IMR-90 (cell line): ENCODE measurements at regions not wholly inside any gene's neighbourhood (a gene's known extent, or its start where the extent isn't known, plus 50 kb on each side); places are given as distances from the start of the nearest gene placed in this dataset.

Experiments
- ATAC-seq: fragments of 200-7000 bp; cut with Tn5 transposase; 2 replicates; pipeline ENCODE4 v1.9.1; 2020; ENCODE audit warnings: low read depth, mild to moderate bottlenecking, moderate library complexity
- BruUV-seq: library from RNA; stranded (reverse); fragments of 400-500 nt; replicated peaks from 2 replicates; lab custom pipeline; 2021; lab: Mats Ljungman, UMichigan
- CTCF ChIA-PET: fragments of 300-600 bp; formaldehyde crosslinking; extraction: SDS; loops from one replicate; lab custom pipeline; 2021; ENCODE audit warnings: antibody characterized with exemption; lab: Yijun Ruan, JAX
- POLR2A ChIA-PET: fragments of 300-600 bp; sonication (Branson Sonifier 250); formaldehyde crosslinking; loops from one replicate; lab custom pipeline; 2022; ENCODE audit warnings: antibody characterized with exemption; ENCODE audit not compliant: unreplicated experiment; lab: Charles Lee
- DNase-seq: peaks from one replicate; pipeline ENCODE4 v3.0.0; 2013
- H2AFZ ChIP-seq: replicated peaks from 2 replicates; pipeline ENCODE3; 2013; ENCODE audit warnings: low read length, mild to moderate bottlenecking; ENCODE audit not compliant: poor library complexity
- H2AK5ac ChIP-seq: 2 replicates; pipeline ENCODE4 v1.6.1; 2013; ENCODE audit warnings: low read depth, low read length, inconsistent platforms
- H2AK9ac ChIP-seq: replicated peaks from 2 replicates; pipeline ENCODE3; 2013; ENCODE audit warnings: mild to moderate bottlenecking, low read depth, low read length, moderate library complexity; ENCODE audit not compliant: poor library complexity
- H2BK120ac ChIP-seq: 2 replicates; pipeline ENCODE4 v1.6.1; 2013; ENCODE audit warnings: low read depth, low read length, inconsistent platforms
- H2BK15ac ChIP-seq: 3 replicates; pipeline ENCODE4 v1.6.1; 2013; ENCODE audit warnings: low read depth, low read length, inconsistent platforms
- H2BK20ac ChIP-seq: 2 replicates; pipeline ENCODE4 v1.6.1; 2013; ENCODE audit warnings: low read depth, mild to moderate bottlenecking, inconsistent platforms, low read length, moderate library complexity
- H2BK5ac ChIP-seq: 2 replicates; pipeline ENCODE4 v1.6.1; 2013; ENCODE audit warnings: mild to moderate bottlenecking, low read depth, low read length, inconsistent platforms; ENCODE audit not compliant: poor library complexity, severe bottlenecking
- H3K14ac ChIP-seq: replicated peaks from 2 replicates; pipeline ENCODE4 v1.6.1; 2013; ENCODE audit warnings: low read depth, low read length, inconsistent platforms
- H3K18ac ChIP-seq: 2 replicates; pipeline ENCODE4 v1.6.1; 2013; ENCODE audit warnings: low read depth, low read length, control low read depth
- H3K23ac ChIP-seq: 2 replicates; pipeline ENCODE4 v1.6.1; 2013; ENCODE audit warnings: low read depth, low read length, inconsistent platforms
- H3K27ac ChIP-seq: 2 replicates; pipeline ENCODE4 v1.5.1; 2013; ENCODE audit warnings: mild to moderate bottlenecking, control low read depth, low read length; ENCODE audit not compliant: insufficient read depth
- H3K27me3 ChIP-seq: 2 replicates; pipeline ENCODE4 v1.6.1; 2013; ENCODE audit warnings: low read length; ENCODE audit not compliant: control insufficient read depth, insufficient read depth
- H3K36me3 ChIP-seq: 2 replicates; pipeline ENCODE4 v1.6.1; 2013; ENCODE audit warnings: low read length, mixed read lengths; ENCODE audit not compliant: control insufficient read depth, insufficient read depth
- H3K4ac ChIP-seq: 2 replicates; pipeline ENCODE4 v1.6.1; 2013; ENCODE audit warnings: low read depth, low read length, inconsistent platforms
- H3K4me1 ChIP-seq: 2 replicates; pipeline ENCODE4 v1.6.1; 2013; ENCODE audit warnings: low read length, mixed read lengths; ENCODE audit not compliant: control insufficient read depth, insufficient read depth
- H3K4me2 ChIP-seq: 2 replicates; pipeline ENCODE4 v1.6.1; 2013; ENCODE audit warnings: low read depth, mild to moderate bottlenecking, control low read depth, low read length, moderate library complexity
- H3K4me3 ChIP-seq: 2 replicates; pipeline ENCODE4 v1.5.1; 2013; ENCODE audit warnings: low read depth, mild to moderate bottlenecking, control low read depth, low read length, moderate library complexity; ENCODE audit not compliant: insufficient read depth
- H3K56ac ChIP-seq: 2 replicates; pipeline ENCODE4 v1.6.1; 2013; ENCODE audit warnings: low read length, inconsistent platforms; ENCODE audit not compliant: insufficient read depth; ENCODE audit errors: extremely low read depth
- H3K79me1 ChIP-seq, 2 experiments: 2 replicates each; pipeline ENCODE4 v1.6.1; 2013; ENCODE audit warnings: low read length in 2 of 2, inconsistent platforms in 1 of 2, low read depth in 1 of 2
- H3K9ac ChIP-seq: 2 replicates; pipeline ENCODE4 v1.6.1; 2013; ENCODE audit warnings: low read depth, low read length, control low read depth
- H3K9me1 ChIP-seq: 2 replicates; pipeline ENCODE4 v1.6.1; 2013; ENCODE audit warnings: low read length, inconsistent platforms; ENCODE audit not compliant: insufficient read depth
- H3K9me3 ChIP-seq: 2 replicates; pipeline ENCODE4 v1.6.1; 2013; ENCODE audit warnings: low read length; ENCODE audit not compliant: control insufficient read depth, insufficient read depth
- H4K20me1 ChIP-seq: 2 replicates; pipeline ENCODE4 v1.6.1; 2013; ENCODE audit warnings: low read length, inconsistent platforms; ENCODE audit not compliant: insufficient read depth
- H4K5ac ChIP-seq: 2 replicates; pipeline ENCODE4 v1.6.1; 2013; ENCODE audit warnings: mild to moderate bottlenecking, low read depth, low read length, control low read depth
- H4K8ac ChIP-seq, 2 experiments: 2 replicates each; pipeline ENCODE4 v1.6.1; 2013; ENCODE audit warnings: low read depth in 2 of 2, low read length in 2 of 2, control low read depth in 1 of 2, inconsistent platforms in 1 of 2
- H4K91ac ChIP-seq: 2 replicates; pipeline ENCODE4 v1.6.1; 2013; ENCODE audit warnings: low read depth, low read length, inconsistent platforms; ENCODE audit not compliant: insufficient read depth
- BHLHE40 ChIP-seq: fragments of 150-350 bp; IDR thresholded peaks from 2 replicates; pipeline ENCODE4 v1.6.1; 2016; ENCODE audit warnings: mild to moderate bottlenecking, low read depth, low read length
- CHD1 ChIP-seq: IDR thresholded peaks from 2 replicates; pipeline ENCODE4 v1.6.1; 2012; ENCODE audit warnings: low read depth, low read length, improper control_type of control experiment
- CTCF ChIP-seq: conservative IDR thresholded peaks from 2 replicates; pipeline ENCODE4 v1.5.1; 2012; ENCODE audit warnings: mild to moderate bottlenecking, low read depth, low read length, improper control_type of control experiment
- FOS ChIP-seq: fragments of 150-350 bp; IDR thresholded peaks from 2 replicates; pipeline ENCODE4 v1.6.1; 2016; ENCODE audit warnings: low read depth, low read length
- MAFK ChIP-seq: IDR thresholded peaks from 2 replicates; pipeline ENCODE4 v1.6.1; 2012; ENCODE audit warnings: low read depth, low read length, improper control_type of control experiment
- MAZ ChIP-seq: IDR thresholded peaks from 2 replicates; pipeline ENCODE4 v1.6.1; 2012; ENCODE audit warnings: low read depth, mild to moderate bottlenecking, low read length, improper control_type of control experiment, moderate library complexity, borderline replicate concordance
- NFE2L2 ChIP-seq: fragments of 150-350 bp; IDR thresholded peaks from 2 replicates; pipeline ENCODE4 v1.6.1; 2016; ENCODE audit warnings: low read depth, mild to moderate bottlenecking, low read length
- RAD21 ChIP-seq: IDR thresholded peaks from 2 replicates; pipeline ENCODE4 v1.6.1; 2012; ENCODE audit warnings: low read length, improper control_type of control experiment
- RCOR1 ChIP-seq: IDR thresholded peaks from 2 replicates; pipeline ENCODE4 v1.6.1; 2012; ENCODE audit warnings: mild to moderate bottlenecking, low read length, improper control_type of control experiment; ENCODE audit not compliant: insufficient replicate concordance
- RFX5 ChIP-seq: IDR thresholded peaks from 2 replicates; pipeline ENCODE4 v1.8.0; 2012; ENCODE audit warnings: low read depth, mild to moderate bottlenecking, low read length, moderate library complexity
- USF2 ChIP-seq: fragments of 150-350 bp; IDR thresholded peaks from 2 replicates; pipeline ENCODE4 v1.6.1; 2017; ENCODE audit warnings: mild to moderate bottlenecking, antibody characterized with exemption, low read length, low read depth
- WGBS, 2 experiments: methylation state at CpG; one replicate each; pipeline versions ENCODE4 v1.1.5 to v1.1.7; 2013; ENCODE audit warnings: missing lambda C conversion rate in 2 of 2; ENCODE audit not compliant: insufficient read length in 1 of 2; ENCODE audit errors: extremely low coverage in 2 of 2; 5-methylcytosine and 5-hydroxymethylcytosine counted together
- dilution Hi-C: fragments of 300-500 bp; cut with HindIII; formaldehyde crosslinking; loops from one replicate; pipeline ENCODE4 v1.14.3; 2018; ENCODE audit warnings: low sequenced_read_pairs; ENCODE audit not compliant: unreplicated experiment
- in situ Hi-C: fragments of 300-500 bp; cut with MboI; formaldehyde crosslinking; loops from 3 replicates; pipeline ENCODE4 v1.14.3; 2019; ENCODE audit warnings: low sequenced_read_pairs, inconsistent platforms, mixed read lengths
- intact Hi-C: fragments of 100-400 bp; cut with micrococcal nuclease; formaldehyde crosslinking; loops from 2 replicates; pipeline ENCODE4 v1.10.0; 2022

GRCh38 chr12:127161466-127161865 is 1105.5 kb upstream of the TMEM132C start:
- H3K56ac ChIP-seq: no peak overlapping the region
- no peak overlapping the region for H3K23ac ChIP-seq
- H3K4me3 ChIP-seq: no peak overlapping the region
- intact Hi-C loops (no loop called here), in situ Hi-C loops (no loop called here), dilution Hi-C loops (no loop called here)
- no peaks in the 10 kb centered on the region for H3K36me3 ChIP-seq
- ATAC-seq (no peak), DNase-seq (no peak)
- no peak overlapping the region for H2BK20ac ChIP-seq
- no peak overlapping the region for H3K14ac ChIP-seq
- H3K9me1 ChIP-seq: no peaks in the 10 kb centered on the region
- peaks cover 2% of the 10 kb centered on the region; the same call in 1 of the 2 replicates for H3K9me3 ChIP-seq
- H4K5ac ChIP-seq: no peak overlapping the region
- WGBS, 2 experiments: no CpG with 5 or more reads among the region's 2 CpGs
- no peak overlapping the region for H3K9ac ChIP-seq
- no peaks in the 10 kb centered on the region for H3K4me1 ChIP-seq
- no peak overlapping the region for H3K27ac ChIP-seq
- H2BK15ac ChIP-seq: no peak overlapping the region
- no peaks in the 10 kb centered on the region for H4K20me1 ChIP-seq
- H3K4me2 ChIP-seq: no peak overlapping the region
- no peak overlapping the region for H2BK5ac ChIP-seq
- no peak for TF ChIP-seq MAFK
- no peak for TF ChIP-seq RAD21
- TF ChIP-seq NFE2L2: no peak
- no peak for TF ChIP-seq RFX5
- no peak for TF ChIP-seq FOS
- TF ChIP-seq MAZ: no peak
- no peak for TF ChIP-seq USF2
- TF ChIP-seq CTCF: no peak
- no peak for TF ChIP-seq CHD1
- TF ChIP-seq RCOR1: no peak
- no peak for TF ChIP-seq BHLHE40
- no peaks in the 10 kb centered on the region for H3K79me1 ChIP-seq
- no peak overlapping the region for H3K4ac ChIP-seq
- H3K27me3 ChIP-seq: no peaks in the 10 kb centered on the region
- no peak overlapping the region for H2AFZ ChIP-seq
- no peak overlapping the region for H3K18ac ChIP-seq
- H4K8ac ChIP-seq: no peak overlapping the region
- H2AK9ac ChIP-seq: no peak overlapping the region
- no peak overlapping the region for H2AK5ac ChIP-seq
- no peak overlapping the region for H4K91ac ChIP-seq
- CTCF ChIA-PET: no interaction called here
- no peak overlapping the region for H2BK120ac ChIP-seq
- POLR2A ChIA-PET: no interaction called here
- no TSS peak for BruUV-seq
